ENCODE measurements at regions not wholly inside any gene's neighbourhood (a gene's known extent, or its start where the extent isn't known, plus 50 kb on each side); places are given as distances from the start of the nearest gene placed in this dataset.

DNA sequence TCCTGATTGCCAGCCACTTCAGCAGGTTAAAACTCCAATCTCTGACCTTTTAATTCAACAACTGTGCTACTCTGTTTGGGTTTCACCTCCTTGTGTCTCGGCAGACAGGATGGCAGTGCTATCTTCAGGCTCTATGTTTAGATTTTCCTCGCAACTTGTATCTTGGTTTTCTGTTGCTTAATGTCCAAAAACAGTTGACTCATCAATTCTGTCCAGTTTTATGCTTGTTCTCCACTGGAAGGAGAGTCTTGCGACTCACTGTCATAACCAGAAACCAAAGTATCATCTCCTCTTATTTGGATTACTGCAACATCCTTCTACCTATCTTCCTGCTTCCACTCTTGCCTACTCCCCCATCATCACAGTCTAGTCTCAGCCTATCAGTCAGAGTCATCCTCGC is 130.9 kb upstream of the ADAMTS16 start:
- TF ChIP-seq, protein P1, sequence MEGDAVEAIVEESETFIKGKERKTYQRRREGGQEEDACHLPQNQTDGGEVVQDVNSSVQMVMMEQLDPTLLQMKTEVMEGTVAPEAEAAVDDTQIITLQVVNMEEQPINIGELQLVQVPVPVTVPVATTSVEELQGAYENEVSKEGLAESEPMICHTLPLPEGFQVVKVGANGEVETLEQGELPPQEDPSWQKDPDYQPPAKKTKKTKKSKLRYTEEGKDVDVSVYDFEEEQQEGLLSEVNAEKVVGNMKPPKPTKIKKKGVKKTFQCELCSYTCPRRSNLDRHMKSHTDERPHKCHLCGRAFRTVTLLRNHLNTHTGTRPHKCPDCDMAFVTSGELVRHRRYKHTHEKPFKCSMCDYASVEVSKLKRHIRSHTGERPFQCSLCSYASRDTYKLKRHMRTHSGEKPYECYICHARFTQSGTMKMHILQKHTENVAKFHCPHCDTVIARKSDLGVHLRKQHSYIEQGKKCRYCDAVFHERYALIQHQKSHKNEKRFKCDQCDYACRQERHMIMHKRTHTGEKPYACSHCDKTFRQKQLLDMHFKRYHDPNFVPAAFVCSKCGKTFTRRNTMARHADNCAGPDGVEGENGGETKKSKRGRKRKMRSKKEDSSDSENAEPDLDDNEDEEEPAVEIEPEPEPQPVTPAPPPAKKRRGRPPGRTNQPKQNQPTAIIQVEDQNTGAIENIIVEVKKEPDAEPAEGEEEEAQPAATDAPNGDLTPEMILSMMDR (IDR thresholded peaks at IDR 0.05): no peak
- no peak for TF ChIP-seq POLR2A (IDR thresholded peaks at IDR 0.05)

Data from ovary (tissue), 3 donors.